IPS-NIHi11 (cell line): ENCODE measurements at regions not wholly inside any gene's neighbourhood (a gene's known extent, or its start where the extent isn't known, plus 50 kb on each side); places are given as distances from the start of the nearest gene placed in this dataset.
"Not testable (repeated sequence)": the region's sequence is repeated elsewhere in the genome, so short reads cannot be mapped to it uniquely, and the experiment has no call there.

Experiments used
- DNase-seq: peaks from one replicate; pipeline ENCODE4 v3.0.0; 2012; ENCODE audit warnings: mixed read lengths, low spot score

DNA sequence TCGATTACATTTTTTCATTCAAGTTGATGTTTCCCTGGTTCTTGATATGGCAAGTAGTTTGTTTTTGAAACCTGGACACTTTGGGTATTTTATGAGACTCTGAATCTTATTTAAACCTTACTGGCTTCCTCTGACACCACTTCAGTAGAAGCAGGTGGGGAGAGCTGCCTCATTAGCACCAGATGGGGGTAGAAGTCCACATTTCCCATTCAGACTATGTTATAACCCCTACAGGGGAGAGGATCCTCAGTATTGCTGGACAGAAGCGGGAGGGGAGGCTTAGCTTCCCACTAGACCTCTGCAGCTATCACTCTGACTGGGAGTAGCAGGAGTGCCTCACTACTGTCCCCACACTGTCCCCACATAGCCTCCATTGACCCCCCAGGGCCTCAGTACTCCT is 145.3 kb upstream of the SLC35G4 start:
- no peak for DNase-seq

DNA sequence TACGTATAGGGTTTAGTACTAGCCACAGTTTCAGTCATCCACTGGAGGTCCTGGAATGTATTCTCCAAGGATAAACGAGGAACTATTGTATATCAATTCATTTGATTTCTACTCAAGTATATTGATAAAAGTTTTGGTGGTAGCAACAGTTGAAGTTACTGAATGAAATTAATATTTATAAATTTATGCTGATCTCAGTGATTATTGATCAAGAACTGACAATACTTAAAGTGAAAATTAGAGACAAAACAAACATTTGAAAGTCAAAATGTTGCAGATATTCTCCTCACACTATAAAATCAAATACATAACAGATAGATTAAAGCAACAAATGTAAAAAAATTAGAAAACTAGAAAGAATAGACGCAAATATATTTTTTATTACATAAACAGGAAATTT is 150.9 kb upstream of the SLC35G4 start:
- DNase-seq = no peak

DNA sequence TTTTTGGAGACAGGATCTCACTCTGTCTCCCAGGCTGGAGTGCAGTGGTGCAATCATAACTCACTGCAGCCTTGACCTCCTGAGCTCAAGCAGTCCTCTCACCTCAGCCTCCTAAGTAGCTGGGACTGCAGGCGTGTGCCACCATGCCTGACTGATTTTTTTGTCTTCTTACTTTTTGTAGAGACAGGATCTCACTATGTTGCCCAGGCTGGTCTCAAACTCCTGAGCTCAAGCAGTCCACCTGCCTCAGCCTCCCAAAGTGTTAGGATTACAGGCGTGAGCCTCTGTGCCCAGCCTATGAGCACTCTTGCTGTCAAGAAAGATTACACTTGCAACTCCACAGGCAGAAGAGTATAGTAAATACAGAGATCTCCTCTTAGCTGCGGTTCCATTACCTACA is 151.5 kb upstream of the SLC35G4 start:
- not testable (repeated sequence) for DNase-seq

DNA sequence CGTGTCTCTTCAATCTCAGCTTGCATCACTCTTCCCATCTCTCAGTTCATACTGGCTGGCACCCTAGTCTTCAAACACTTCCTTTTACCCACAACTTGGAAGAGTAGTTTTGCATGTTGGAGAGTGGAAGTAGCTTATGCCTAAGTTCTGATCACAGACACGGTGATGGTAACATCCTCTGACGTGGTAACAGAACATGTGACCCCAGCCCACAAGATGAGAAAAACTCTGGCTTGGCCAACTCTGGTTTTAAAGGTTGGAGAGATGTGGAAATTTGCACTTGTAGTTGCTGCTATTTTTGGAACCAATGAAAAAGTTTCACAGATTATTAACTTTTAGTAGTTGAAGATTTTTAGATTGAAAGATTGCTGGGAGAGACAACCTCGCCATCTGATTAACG is 155.4 kb upstream of the SLC35G4 start:
- no peak for DNase-seq

DNA sequence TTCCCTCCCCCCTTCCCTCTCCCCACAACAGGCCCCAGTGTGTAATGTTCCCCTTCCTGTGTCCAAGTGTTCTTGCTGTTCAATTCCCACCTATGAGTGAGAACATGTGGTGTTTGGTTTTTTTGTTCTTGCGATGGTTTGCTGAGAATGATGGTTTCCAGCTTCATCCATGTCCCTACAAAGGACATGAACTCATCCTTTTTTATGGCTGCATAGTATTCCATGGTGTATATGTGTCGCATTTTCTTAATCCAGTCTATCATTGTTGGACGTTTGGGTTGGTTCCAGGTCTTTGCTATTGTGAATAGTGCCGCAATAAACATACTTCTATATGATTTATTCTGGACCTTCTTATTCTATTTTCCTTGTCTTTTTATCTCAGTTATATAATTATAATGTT is 165.2 kb upstream of the SLC35G4 start:
- DNase-seq = not testable (repeated sequence)

DNA sequence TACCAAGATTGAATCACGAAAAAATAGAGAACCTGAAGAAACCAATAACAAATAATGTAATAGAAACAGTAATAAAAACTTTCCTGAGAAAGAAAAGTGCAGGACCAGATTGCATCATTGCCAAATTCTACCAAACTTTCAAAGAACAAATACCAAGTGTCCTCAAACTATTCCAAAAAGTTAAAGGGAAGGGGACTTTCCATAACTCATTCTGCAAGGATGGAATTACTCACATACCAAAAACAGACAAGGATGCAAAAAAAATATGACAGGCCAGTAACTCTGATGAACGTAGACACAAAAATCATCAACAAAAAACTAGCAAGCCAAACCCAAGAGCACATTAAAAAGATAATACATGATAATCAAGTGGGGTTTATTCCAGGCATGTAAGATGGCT is 172.3 kb upstream of the SLC35G4 start:
- no peak for DNase-seq

DNA sequence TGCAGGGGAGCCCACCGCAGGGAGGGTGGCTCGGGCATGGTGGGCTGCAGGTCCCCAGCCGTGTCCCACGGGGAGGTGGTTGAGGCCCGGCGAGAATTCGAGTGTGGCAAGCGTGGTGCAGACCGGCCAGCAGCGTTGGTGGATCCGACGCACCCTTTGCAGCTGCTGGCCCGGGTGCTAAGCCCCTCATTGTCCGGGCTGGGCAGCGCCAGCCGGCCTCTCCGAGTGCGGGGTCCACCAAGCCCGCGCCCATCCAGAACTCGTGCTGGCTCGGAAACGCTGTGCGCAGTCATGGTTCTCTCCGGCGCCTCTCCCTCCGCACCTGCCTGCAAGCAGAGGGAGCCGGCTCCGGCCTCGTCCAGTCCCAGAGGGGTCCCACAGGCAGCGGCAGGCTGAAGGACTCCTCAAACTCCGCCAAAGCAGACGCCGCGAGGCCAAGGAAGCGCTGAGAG is 177.0 kb upstream of the SLC35G4 start:
- DNase-seq = no peak

DNA sequence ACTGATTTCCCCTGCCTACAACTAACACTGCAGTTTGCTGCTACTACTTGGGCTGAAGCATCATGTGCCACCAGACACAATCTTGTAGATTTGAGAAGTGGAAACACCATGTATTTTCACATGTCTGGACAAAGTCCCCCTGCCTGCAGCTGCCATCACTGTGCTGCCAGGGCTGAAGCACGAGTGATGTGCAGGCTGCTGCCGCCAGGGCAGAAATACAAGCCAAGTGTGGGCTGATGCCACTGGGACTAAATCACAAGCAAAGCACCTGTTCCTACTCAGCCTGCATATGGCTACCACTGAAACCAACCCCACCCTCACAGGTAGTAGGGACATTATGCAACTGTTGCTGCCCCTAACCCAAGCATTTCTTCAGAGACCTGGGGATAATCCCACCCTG is 179.5 kb upstream of the SLC35G4 start:
- no peak for DNase-seq

DNA sequence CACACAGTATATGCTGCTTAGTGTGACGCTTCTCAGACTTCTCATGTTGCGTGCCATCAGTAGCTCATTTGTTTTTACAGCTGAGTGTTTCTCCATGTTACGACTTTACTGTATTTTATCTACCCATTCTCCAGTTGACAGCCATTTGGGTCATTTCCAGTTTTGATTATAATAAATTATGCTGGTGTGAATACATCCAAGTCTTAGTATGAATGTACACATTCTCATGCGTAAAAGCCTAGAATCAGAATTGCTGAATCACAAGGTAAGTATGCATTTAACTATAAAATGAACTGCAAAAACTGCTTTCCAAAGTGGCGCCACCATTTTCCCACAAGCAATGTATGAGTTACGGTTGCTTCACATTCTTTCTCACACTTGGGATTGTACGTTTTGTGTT is 184.2 kb upstream of the SLC35G4 start:
- no peak for DNase-seq

DNA sequence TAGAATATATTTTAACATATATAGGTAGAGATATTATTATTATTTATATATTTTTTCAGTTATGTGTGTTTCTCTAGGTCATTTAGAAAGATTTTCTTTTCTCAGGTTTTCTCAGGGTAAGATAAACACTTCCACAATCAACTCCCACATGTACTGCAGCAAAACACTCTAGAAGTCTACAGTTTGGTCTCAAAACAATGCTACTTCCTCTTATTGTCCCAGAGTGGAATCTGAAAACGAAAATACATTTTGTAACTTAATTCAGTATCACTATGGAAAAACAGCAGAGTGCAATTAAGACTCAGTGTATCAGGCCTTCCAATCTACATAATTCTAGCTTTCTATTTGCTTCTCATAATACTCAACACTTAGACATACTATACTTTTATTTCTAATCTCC is 190.1 kb upstream of the SLC35G4 start:
- no peak for DNase-seq

DNA sequence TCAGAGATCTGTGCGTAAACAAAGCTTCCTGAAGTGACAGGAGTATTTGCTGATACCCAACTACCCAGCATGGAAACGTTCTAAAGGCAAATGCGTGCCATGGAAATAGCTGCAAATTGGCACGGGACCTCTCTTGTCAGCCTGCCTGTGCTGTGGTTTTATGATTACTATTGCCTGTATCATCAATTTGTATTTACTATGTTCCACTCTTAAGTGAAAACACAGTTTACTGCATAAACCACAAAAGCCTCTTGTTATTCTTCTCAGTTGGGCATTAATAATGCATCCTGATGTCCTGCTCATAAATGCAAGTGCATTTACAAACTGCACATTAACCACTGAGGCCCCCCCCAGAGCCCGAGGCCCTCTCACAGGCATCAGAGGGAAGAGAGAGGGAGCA is 196.6 kb upstream of the SLC35G4 start:
- no peak for DNase-seq

DNA sequence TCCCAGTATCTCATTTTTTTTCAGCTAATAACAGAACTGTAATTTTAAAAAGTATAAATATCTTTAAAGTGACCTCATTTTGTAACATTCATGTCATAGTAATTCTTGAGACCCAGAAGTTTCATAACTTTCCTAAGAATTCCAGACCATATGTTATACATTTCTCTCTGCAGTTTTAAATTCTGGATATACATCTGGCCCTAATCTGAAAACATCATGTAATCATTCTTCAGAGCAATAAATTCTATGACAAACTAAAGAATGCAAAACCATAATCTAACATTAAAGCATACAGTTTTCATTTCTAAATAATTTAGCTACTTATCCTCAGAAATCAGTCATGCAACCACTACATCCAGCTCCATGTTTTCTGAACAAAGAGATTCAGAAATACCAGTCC is 198.3 kb upstream of the SLC35G4 start:
- DNase-seq = no peak

DNA sequence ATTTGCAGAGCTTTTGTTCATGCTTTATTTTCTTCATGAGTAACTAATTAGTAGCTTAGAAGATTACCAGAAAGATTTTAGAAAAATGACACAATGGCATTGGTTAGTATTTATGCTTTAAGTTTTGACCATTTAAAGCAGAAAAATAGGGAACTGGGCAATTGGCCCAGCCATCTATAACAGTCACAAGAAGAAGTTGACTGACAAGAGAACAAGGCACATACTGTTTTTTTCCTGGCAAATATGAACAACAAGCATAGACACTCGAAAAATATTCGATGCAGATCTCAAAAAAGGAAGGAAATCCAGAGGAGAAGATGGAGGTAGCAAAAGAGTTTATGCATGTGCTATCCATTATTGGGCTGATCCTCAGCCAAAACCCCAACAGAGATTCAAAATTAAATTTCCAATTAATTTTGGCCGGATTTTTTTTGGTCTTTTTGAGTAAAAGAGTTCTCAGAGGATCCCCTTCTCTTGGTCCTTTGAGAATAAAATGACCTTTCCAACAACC is 200.8 kb upstream of the SLC35G4 start:
- no peak for DNase-seq

DNA sequence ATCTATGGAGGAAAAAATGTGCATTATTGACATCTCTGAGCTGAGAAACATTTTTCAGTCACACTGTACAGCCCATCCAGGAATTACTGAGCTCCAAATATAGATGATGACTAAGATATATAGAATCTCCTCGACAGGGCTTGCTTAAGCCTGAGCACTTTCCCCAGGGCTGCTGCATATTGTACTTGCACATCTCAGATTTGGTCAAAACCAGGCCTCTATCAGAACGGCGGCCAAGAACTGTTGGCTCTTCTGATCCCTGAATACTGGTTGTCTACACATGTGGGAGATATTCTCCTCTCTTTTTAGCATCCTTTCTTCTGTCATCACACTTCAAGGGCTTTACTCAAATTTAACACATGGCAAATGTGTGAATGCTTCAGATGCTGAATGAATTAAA is 201.5 kb upstream of the SLC35G4 start:
- no peak for DNase-seq

DNA sequence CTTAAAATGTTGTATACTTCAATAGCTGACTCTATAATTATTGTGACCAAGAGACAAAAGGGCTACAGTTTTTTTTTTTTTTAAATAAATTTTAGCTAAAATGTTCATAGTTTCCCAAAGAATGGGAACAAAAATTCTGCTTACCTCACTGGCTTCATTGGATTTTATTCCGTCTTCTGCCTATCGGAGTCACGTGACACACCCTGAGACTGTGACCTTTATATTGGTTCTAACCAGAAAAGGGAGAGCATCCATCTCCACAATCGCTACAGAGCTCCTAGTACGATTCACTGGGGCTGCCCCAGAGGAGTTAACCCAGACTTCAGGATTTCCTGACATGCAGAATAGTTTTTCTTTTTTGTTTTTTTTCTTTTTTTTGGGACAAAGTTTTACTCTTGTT is 203.6 kb upstream of the SLC35G4 start:
- DNase-seq = no peak

DNA sequence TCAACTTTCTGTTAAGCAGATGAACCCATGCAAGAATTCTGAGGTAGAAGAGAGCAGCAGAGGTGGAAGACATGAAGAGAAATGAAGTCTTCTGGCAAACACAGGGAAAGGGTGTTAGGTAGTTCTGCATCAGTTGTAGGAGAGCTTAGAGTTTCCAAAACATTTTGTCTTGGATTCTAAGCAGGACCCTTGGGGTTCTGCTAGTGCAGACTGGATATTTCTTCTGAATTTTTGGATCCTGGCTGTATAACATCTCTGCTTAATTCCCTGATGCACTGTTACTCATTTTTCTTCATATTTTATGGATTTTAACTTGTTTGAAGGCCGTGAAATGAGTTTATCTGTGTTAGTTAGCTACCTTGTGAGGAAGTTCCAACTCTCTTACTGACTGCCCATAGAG is 208.7 kb upstream of the SLC35G4 start:
- DNase-seq = no peak

DNA sequence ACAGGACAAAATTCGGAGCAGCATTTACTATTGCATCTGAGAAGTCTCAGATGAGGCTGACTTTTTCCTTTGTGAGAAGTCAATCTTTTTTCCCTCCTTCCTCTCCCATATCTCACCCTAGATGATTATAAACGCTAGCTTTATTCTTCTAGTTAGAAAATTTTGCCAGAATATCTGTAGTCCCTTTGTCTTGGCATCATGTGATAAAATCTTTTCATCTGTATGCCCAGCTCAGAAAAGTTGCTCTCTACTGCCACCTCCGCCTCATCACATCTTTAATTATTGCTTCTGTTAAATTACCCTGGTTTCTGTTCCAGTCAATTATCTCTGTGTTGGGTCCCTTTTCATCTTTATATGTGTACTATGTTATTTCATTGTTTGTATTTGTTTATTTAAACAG is 210.8 kb upstream of the SLC35G4 start:
- DNase-seq = no peak

DNA sequence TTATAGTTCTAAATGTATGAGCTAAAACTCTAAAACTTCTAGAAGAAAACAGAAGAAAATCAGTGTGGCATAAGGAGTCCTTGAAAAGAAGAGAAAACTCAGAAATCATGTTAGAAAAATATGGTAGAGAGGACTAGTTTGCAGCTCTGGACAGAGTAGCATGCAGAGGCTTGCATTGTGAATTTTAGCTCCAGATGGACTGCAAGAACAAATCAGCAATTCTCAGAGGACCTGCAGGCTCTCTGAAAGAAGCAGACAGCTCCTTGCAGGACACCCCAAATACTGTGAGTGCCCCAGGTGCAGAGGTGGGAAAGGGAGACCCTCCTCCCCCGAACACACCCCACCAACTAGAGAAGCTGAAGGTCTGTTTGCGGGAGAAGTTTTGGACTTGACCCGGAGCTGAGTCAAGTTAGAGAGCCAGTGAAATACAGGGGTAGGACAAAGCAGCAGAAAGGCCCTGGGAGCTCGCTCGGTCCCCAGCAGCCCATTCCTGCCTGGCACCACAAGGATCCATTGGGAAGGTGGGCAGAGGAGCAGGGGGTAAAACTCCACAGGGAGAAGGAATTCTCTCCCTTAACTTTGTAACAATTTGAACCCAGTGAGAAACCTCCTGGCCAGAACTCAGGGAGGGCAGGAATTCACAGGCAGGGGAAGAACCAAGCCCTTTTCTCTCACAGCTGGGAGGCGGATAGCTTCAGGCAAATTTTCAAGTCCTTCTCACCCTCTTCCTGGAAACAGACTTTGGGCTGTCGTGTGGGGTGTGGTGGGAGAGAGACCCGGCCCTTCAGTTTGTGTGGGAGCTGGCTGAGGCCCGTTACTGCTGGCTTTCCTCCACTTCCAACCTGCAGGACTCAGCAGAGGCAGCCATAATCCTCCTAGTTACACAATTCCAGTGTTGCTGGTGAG is 216.2 kb upstream of the SLC35G4 start:
- no peak for DNase-seq

DNA sequence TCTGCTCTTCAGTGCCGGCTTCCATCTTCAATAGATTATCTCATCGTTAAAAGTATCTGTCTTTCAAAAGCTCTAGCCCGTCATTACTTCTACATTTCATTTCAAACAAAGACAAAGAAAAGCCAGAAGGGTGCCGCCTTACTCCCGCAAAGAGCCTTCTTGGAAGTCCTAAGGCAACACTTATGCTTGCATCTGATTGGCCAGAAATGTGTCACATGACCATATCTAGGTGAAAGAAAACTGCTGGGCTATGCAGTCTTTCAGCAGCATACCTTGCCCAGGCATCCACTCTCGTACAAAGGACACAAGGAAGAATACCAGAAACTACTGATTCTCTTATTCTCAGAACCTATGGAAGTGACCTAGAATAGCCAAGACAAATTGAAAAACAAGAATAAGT is 217.1 kb upstream of the SLC35G4 start:
- DNase-seq = peak; percentile 61

DNA sequence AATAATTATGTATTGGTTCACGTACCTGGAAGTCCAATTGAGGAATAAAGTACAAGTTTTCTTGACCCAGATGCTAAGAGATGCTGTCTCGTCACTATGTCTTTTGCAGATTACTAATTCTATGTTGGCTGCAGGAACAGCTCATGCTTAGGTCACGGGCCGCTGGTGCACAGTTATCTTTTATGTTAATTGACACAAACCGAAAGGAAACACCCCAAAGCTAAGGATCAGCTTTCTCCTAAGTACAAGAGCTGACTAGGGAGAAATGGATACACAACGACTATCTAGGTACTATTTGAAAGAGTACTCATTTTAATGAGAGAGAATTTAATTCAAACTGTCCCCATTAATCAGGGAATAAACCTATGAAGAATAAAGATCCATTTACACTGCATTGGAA is 217.7 kb upstream of the SLC35G4 start:
- no peak for DNase-seq

DNA sequence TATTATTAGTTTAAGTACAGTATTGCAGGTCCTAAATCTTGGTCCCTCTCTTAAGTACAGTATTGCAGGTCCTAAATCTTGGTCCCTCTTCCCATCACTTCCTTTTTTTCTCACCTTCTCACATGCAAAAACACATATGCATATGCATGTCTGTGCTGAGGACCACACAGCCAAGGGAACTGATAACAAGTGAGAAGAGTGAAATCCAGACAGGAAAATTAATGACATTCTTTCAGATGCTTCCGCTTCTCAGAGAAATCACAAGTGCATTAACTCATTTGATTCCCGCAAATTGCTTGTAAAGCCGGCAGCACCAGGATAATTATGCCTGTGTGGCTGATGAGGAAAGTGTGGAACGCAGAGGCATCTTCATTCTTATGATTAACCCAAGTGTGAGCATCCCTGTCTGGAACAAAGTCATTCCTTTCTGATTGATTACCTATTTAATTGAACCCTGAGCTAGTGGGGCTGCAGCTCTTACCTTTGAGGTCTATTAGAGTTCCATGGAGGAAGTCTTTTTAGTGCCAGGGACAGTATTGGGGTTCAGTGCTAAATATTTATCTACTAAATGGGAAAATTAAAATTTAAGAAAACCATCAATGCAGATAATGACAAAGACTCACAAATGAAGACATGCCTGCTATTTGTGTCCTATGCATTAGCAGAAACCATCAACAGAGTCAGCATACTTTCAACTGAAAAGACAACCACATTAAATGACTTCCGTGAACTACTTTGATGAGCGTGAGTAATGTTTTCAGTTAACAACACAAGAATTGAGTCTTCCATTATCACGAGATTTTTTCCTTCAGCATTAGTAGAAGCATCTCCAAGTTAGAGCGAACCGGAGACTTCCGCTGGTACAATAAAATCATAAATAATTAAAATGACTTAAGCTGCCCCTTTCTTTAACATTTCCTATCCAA is 220.4 kb upstream of the SLC35G4 start:
- no peak for DNase-seq

DNA sequence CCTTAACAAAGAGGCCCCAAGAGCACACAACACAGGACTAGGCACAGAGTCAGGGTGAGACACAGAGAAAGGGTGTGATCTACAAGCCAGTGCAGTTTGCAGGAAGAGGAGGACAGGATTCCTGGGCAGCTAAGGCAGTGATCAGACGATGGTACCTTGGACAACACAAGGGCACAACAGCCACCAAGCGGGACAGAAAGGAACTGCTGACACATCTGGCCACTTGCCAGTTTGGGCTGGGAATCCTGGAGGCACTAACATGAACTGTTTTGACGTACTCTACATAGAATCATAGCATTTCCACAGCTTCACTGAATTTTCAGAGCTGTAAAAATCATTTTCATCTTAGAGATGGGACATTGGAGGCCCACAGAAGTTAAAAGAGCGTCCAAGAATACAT is 221.5 kb upstream of the SLC35G4 start:
- peak; percentile 27 for DNase-seq

DNA sequence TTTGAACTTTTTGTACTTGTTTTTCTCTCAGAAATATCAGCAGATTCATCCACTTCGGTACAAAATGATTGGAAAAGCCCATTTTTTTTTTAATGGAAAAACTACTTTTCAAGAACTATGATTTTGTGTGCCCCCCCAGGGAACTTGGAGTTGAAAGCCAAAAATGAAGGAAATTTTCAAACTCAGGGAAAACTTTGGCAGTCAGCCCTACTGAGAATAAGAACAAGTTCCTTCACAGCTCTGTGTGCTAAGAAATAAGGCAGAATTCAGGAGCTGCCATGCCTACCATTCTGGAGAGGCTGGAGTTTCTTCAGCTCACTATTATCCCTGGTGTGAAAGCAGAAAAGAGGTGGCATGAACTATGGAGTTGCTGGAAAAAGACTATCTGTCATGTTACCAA is 226.0 kb upstream of the SLC35G4 start:
- no peak for DNase-seq
